ENCODE measurements at regions not wholly inside any gene's neighbourhood (a gene's known extent, or its start where the extent isn't known, plus 50 kb on each side); places are given as distances from the start of the nearest gene placed in this dataset.

DNA sequence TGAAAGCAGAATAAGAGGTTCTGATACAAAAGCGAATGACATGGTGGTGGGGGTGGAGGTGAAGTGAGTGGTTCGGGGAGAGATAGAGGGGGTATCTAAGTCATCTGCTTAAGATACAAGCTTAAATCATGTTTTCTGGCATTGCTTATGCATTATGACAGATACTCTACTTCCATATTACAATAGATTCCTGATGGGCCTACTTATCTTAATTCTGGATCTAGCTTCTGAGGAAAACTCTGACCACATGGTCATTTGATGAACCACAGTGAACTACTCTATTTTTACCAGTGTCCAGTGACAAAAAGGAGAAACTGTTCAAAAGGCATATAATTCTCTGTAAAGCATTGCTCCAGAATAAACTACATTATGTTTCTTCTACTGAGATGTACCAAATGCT is 673.7 kb upstream of the CCDC54 start:
- no peak for DNase-seq (ENCODE audit: low spot score)

GRCh38 chr3:106707347-106707746 is 669.9 kb upstream of the CCDC54 start:
- DNase-seq (ENCODE audit: low spot score), result no peak

DNA sequence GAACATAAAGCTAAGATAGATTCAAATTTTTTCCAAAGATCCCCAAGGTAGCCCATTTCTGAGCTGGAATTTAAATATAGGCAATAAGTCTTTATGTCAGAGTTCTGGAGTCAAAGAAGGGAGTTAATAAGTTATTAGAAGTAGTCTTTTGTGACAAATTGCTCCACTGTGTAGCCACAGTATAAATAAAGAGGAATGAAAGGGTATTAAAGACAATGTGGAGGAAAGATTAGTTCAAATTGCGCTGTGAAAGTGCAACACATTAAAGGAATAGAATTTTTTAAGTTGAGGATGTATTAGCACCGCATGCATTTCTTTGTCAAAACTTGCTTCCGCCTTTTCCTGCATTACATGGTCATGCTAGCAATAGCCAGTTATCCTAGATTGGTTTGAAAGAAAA is 666.6 kb upstream of the CCDC54 start:
- no peak for DNase-seq (ENCODE audit: low spot score)

DNA sequence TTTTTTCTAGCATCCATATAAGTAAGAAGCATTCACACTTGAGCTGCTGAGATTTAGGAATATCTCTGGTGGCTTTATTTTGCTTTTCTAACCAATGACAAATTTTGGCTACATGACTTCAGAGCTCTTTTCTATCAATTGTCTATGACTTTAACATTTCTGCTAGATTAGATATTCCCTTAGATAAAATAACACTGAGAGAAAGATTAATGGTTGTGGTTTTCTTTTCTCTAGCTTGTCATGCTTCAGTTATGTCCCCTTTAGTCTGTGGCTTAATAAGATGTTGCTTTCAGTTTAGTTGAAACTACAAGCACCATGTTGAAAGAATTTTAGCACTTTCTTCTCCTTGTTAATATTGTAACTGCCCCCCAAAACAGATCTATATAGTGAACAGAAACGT is 665.6 kb upstream of the CCDC54 start:
- no peak for DNase-seq (ENCODE audit: low spot score)

GRCh38 chr3:106714400-106714799 is 662.8 kb upstream of the CCDC54 start:
- no peak for DNase-seq (ENCODE audit: low spot score)

DNA sequence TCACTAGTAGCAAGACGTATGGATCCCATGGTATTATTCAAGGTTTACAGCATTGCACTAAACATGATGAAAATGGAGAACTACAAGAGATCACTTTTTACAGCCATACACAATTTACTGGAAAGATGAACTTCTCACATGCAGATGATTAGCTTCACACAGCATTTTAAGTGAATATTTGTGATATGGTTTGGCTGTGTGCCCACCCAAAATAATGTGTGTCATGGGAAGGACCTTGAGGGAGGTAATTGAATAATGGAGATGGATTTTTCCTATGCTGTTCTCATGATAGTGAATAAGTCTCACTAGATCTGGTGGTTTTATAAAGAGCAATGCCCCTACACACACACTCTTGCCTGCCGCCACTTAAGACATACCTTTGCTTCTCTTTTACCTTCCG is 662.0 kb upstream of the CCDC54 start:
- no peak for DNase-seq (ENCODE audit: low spot score)

- DNase-seq (ENCODE audit: low spot score), result no peak
Measured at GRCh38 chr3:106717178-106717780, 660.0 kb upstream of the CCDC54 start.

DNA sequence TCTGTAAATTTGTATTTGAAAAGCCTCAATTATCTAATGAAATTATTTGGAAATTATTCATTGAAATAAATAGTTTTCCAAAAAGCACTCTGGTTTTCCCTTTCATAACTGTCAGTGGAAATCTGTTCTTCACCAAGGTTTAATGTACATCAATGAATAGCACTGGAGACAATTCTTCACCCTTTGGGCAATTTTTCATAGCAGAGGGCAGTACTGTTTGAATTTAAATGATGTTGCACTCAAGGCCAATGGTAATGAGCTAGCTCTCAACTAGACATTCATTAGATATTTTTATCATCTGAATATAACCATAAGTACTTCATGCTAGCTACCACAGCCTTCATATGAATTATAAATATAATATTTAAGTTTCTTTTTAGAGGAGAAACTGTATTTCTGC is 658.2 kb upstream of the CCDC54 start:
- DNase-seq (ENCODE audit: low spot score), result no peak

GRCh38 chr3:106719583-106719982 is 657.7 kb upstream of the CCDC54 start:
- DNase-seq (ENCODE audit: low spot score), result no peak

- DNase-seq (ENCODE audit: low spot score), result no peak
Measured at GRCh38 chr3:106720510-106720909, 656.7 kb upstream of the CCDC54 start.

DNA sequence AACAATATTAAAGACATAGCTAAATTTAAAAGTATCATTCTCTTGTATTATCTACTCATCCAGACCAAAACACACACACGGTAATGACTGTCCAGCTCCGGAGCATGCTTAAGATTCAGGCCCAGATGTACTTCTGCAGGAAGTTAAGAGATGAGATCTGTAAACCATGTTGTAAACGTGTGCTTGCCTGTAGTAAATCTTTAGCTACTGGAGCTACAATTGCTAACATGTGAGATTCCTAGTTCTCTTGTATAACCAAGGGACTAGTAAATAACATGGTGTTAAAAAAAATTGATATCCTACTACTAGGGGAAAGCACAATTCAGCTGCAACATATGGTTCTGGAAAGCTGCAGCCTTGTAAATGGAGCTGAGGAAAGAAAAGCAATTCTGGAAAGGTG is 651.7 kb upstream of the CCDC54 start:
- DNase-seq (ENCODE audit: low spot score), result no peak

- peak; percentile 7 for DNase-seq (ENCODE audit: low spot score)
Measured at GRCh38 chr3:106728315-106729098, 648.7 kb upstream of the CCDC54 start.

GRCh38 chr3:106729481-106729880 is 647.8 kb upstream of the CCDC54 start:
- no peak for DNase-seq (ENCODE audit: low spot score)

GRCh38 chr3:106731230-106731629 is 646.0 kb upstream of the CCDC54 start:
- no peak for DNase-seq (ENCODE audit: low spot score)

DNA sequence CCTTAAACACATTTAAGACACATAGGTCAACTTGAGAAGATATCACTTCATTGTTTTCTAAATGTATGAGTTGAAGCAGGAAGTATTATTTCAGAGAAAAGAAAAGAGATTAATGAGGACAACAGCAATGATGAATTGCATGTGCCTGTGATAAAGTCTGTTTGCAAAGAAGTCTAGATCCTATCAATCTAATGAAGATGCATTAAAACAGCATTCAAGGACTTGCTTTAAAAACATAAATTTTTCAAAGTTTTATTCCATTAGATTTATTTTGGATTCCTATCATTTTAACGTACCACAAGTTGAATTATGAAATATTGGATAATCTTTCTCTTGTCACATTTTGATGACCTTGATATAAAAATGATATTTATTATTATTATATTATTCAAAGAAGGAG is 642.5 kb upstream of the CCDC54 start:
- no peak for DNase-seq (ENCODE audit: low spot score)

DNA sequence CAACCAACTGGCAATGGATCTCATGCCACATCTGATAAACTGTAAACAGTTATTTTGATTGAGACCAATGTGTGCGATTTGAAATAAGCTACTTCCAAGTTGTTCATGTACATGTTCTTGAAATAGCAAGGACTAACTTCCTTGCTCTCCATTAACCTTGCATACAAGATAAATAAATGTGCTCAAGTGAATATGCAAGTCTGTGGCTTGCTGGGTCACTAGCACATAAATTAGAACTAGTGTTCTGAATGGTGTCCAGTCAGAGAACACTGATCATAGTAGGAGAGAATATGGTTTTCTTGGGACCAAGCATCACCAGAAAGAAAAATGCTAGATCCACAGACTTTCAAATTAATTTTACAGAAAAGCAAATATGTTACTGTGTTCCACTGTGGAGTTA is 640.0 kb upstream of the CCDC54 start:
- DNase-seq (ENCODE audit: low spot score), result no peak

DNA sequence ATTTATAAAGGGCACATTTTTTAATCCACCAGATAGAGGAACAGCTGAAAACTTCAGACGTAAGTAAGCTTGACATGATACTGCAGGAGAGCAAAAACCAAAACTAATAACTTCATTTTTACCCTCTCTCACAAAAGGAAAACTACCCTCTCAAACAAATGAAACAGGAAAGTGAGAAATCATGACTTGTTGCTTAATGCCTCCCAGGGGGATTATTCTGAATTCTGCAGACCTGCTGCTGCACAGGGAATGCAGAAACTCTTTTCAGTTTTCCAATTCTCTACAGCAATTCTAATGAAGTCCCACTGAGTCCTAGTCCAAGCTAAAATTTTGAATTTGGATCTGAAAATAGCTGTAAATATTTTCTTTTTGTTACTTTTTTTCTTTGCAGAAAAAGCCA is 637.1 kb upstream of the CCDC54 start:
- no peak for DNase-seq (ENCODE audit: low spot score)

DNA sequence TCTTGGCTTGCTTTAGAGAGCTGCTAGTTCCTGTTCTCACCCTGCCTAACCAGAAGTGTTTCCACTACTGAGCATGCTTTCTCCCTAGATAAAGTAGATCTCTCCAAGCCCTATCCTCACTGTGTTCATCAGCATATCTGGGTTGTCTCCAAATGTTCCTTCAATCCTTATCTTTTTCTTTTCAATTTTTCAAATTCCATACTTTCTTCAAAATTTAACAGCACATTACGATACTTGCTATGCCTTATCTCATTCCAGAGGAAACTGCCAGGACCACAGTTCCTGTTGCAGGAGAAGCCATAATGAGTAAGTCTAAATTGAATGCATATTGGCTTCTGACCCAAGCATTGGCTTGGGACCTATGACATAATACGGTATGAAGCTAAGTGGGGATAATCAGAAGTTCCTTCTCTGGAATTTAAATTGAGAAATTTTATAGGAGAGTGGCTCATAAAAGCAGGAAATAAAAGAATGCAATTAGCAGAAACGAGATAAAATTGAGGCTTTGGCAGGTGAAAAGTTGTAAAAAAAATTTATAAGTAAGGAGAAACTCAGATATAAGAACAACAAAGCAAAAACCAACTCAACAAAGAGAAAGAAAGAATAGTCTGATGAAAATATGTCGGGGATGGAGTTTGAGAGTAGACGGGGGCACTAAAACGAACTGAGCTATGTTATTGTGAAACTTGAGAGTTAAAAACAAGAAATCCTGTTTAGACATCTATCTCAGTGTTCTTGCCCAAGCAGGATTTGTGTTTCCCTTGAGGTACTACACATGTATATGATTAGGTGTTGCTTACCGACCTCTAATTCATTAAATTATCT is 631.7 kb upstream of the CCDC54 start:
- no peak for DNase-seq (ENCODE audit: low spot score)

- no peak for DNase-seq (ENCODE audit: low spot score)
Measured at GRCh38 chr3:106746286-106746685, 631.0 kb upstream of the CCDC54 start.

DNA sequence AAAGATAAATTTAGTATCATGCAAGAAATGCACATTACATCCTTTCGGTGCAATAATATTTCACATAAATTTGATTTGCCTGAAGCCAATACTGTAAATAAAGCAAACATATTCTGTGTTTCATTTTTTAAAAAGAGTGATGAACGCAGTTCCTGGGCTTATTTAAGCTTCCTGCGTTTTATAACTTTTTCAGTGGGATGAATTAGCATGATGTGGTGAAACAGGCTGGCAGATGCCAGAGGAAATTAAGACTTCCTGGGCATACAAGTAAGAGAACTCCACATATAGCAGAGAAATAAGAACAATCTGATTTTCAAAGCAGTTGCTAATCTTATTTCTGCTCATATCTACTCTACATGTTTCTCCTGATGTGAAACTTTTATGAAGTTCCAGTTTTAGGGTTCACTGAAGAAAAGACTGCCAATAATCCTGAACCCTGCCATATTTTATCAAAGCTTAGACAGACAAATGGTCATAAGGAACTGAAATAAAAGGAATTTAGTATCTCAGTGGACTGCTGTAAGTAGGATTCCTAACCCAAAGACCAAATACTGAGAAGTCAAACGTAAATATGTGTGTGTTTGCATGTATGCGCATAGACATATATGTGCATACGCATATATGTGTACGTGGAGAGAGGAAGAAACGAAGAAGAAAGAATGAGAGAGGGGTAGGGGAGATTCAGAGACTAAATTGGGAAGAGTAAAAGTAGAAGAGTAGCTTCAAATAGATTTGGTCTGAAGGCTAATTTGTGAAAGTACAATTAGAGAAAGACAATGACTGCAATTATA is 628.6 kb upstream of the CCDC54 start:
- no peak for DNase-seq (ENCODE audit: low spot score)

- DNase-seq (ENCODE audit: low spot score), result no peak
Measured at GRCh38 chr3:106750092-106750491, 627.1 kb upstream of the CCDC54 start.

DNA sequence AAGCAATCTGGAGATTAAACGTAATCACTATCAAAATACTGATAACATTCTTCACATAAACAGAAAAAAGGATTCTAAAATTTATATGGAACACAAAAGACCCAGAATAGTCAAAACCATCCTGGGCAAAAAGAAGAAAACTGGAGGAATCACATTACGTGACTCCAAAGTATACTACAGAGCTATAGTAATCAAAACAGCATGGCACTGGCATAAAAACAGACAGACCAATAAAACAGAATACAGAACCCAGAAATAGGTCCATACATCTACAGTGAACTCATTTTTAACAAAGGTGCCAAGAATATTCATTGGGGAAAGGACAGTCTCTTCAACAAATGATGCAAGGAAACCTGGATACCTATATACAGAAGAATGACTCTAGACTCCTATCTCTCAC is 621.9 kb upstream of the CCDC54 start:
- no peak for DNase-seq (ENCODE audit: low spot score)
